ENCODE measurements at regions not wholly inside any gene's neighbourhood (a gene's known extent, or its start where the extent isn't known, plus 50 kb on each side); places are given as distances from the start of the nearest gene placed in this dataset.
A peak's percentile ranks its signal among the peaks of the same experiment; 100 is the strongest.

DNA sequence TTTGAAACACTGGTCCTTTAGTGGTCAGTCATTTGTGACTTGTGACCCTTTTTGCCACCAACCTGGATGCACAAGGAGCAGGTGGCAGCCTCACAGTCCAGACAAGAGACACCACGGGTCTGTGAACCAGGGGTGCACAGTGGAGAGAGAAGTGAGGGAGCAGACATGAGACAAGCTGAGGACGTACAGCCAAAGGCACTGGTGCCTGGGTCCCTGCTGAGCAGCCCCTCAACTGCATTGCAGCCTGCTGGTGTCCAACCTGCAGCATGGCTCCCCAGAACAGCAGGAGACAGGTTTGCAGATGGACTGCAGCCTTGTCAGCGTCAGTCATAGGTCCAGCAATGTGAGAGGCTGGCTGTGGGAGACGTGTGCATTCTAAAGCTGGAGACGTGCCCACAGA lies 124.2 kb upstream of the FSTL4 start:
- no peaks in the 10 kb centered on the region for H3K36me3 ChIP-seq
- no peaks in the 10 kb centered on the region for H3K27me3 ChIP-seq
- DNase-seq (ENCODE audit: low read depth in 1 of 2, low spot score in 1 of 2): no peak
- TF ChIP-seq, protein P1, sequence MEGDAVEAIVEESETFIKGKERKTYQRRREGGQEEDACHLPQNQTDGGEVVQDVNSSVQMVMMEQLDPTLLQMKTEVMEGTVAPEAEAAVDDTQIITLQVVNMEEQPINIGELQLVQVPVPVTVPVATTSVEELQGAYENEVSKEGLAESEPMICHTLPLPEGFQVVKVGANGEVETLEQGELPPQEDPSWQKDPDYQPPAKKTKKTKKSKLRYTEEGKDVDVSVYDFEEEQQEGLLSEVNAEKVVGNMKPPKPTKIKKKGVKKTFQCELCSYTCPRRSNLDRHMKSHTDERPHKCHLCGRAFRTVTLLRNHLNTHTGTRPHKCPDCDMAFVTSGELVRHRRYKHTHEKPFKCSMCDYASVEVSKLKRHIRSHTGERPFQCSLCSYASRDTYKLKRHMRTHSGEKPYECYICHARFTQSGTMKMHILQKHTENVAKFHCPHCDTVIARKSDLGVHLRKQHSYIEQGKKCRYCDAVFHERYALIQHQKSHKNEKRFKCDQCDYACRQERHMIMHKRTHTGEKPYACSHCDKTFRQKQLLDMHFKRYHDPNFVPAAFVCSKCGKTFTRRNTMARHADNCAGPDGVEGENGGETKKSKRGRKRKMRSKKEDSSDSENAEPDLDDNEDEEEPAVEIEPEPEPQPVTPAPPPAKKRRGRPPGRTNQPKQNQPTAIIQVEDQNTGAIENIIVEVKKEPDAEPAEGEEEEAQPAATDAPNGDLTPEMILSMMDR (IDR thresholded peaks at IDR 0.05; ENCODE audit: low read depth, low read length): no peak
- H3K9me3 ChIP-seq (ENCODE audit: low read depth): no peaks in the 10 kb centered on the region
- H3K4me3 ChIP-seq: no peak overlapping the region
- no peak overlapping the region for H3K27ac ChIP-seq
- no peaks in the 10 kb centered on the region for H3K4me1 ChIP-seq (ENCODE audit: low read depth)

DNA sequence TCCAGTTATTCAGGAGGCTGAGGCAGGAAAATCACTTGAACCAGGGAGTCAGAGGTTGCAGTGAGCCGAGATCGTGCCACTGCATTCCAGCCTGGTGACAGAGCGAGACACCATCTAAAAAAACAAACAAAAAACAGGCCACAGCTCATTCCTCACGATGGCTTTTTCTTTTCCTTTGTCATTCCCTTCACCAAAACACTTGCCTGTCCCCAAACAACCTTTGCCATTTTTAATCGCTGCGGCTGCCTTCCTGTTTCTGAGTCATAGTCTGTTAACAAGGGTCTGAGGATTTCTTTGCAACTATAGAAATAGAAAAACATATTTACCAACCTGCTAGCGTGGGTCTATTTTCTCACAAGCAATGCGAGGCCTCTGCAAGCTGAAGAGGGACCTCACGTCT lies 123.0 kb upstream of the FSTL4 start:
- Histone ChIP-seq H3K36me3 (no peaks in the 10 kb centered on the region), H3K27me3 (no peaks in the 10 kb centered on the region), H3K4me3 (no peak overlapping the region), H3K4me1 (ENCODE audit: low read depth) (no peaks in the 10 kb centered on the region), H3K9me3 (ENCODE audit: low read depth) (no peaks in the 10 kb centered on the region), H3K27ac (no peak overlapping the region)
- DNase-seq (ENCODE audit: low read depth in 1 of 2, low spot score in 1 of 2): peak in 1 of 2 donors; percentile 22
- TF ChIP-seq, protein P1 (IDR thresholded peaks at IDR 0.05; ENCODE audit: low read depth, low read length): no peak

- TF ChIP-seq, protein P1 (IDR thresholded peaks at IDR 0.05; ENCODE audit: low read depth, low read length): no peak
- no peak for DNase-seq (ENCODE audit: low read depth in 1 of 2, low spot score in 1 of 2)
- no peaks in the 10 kb centered on the region for H3K27me3 ChIP-seq
- H3K4me1 ChIP-seq (ENCODE audit: low read depth): no peaks in the 10 kb centered on the region
- H3K27ac ChIP-seq: no peak overlapping the region
- no peak overlapping the region for H3K4me3 ChIP-seq
- H3K36me3 ChIP-seq: no peaks in the 10 kb centered on the region
- H3K9me3 ChIP-seq (ENCODE audit: low read depth): no peaks in the 10 kb centered on the region
Observed at GRCh38 chr5:133734916-133735315, 122.6 kb upstream of the FSTL4 start.

DNA sequence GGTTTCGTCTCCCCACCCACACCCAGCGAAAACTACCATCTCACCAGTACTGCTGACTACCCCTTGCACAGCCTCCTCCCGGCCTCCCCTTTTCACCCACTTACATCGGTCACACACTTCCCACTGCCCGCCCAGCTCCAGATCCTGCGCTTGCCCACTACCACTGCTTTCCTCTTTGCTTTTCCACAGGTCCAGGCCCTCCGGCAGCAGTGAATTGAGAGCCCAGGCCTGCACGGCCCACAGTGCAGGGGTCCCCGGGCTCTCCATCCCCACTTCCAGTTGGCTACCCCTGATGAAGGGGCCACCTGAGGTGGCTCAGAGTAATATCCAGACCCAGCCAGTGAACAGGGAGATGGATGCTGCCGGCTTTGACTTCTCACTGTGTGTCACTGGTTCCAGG lies 120.2 kb upstream of the FSTL4 start:
- TF ChIP-seq, protein P1 (IDR thresholded peaks at IDR 0.05; ENCODE audit: low read depth, low read length): no peak
- no peak overlapping the region for H3K4me3 ChIP-seq
- H3K27ac ChIP-seq: no peak overlapping the region

DNA sequence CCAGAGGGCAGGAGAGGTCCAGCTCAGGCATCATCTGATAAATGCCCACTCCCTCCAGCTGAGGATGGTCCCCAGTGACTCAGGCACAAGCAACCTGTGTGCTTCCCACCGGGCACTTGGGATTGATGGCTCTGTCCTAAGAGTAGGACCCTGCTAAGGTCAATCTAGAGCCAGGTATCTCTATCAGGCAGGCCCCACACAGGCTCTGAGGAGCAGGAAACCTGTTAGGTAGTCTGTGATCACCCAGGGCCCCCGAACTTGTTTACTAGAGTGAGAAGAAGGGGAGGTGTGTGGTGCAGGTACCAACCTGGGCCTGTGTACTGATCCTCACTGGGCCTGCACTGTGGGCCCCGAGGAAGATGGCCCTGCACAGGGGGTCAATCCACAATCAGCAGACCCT lies 119.6 kb upstream of the FSTL4 start:
- Histone ChIP-seq H3K4me1 (ENCODE audit: low read depth) (no peaks in the 10 kb centered on the region), H3K9me3 (ENCODE audit: low read depth) (no peaks in the 10 kb centered on the region), H3K27ac (no peak overlapping the region), H3K27me3 (no peaks in the 10 kb centered on the region), H3K36me3 (no peaks in the 10 kb centered on the region), H3K4me3 (no peak overlapping the region)
- DNase-seq (ENCODE audit: low read depth in 1 of 2, low spot score in 1 of 2): no peak
- TF ChIP-seq, protein P1 (IDR thresholded peaks at IDR 0.05; ENCODE audit: low read depth, low read length): no peak

More for the DNA sequence above, 120.2 kb upstream of the FSTL4 start:
- no peaks in the 10 kb centered on the region for H3K4me1 ChIP-seq (ENCODE audit: low read depth)
- DNase-seq (ENCODE audit: low read depth in 1 of 2, low spot score in 1 of 2): no peak
- no peaks in the 10 kb centered on the region for H3K9me3 ChIP-seq (ENCODE audit: low read depth)
- no peaks in the 10 kb centered on the region for H3K27me3 ChIP-seq
- H3K36me3 ChIP-seq: no peaks in the 10 kb centered on the region

- no peak for DNase-seq (ENCODE audit: low read depth in 1 of 2, low spot score in 1 of 2)
- Histone ChIP-seq H3K27ac (no peak overlapping the region), H3K36me3 (no peaks in the 10 kb centered on the region), H3K4me1 (ENCODE audit: low read depth) (no peaks in the 10 kb centered on the region), H3K9me3 (ENCODE audit: low read depth) (no peaks in the 10 kb centered on the region), H3K27me3 (no peaks in the 10 kb centered on the region), H3K4me3 (no peak overlapping the region)
- TF ChIP-seq, protein P1 (IDR thresholded peaks at IDR 0.05; ENCODE audit: low read depth, low read length): no peak
Observed at GRCh38 chr5:133730866-133731265, 118.5 kb upstream of the FSTL4 start.
